Dedifferentiated amniotic fluid mesenchymal stem cell (primary cell): ENCODE measurements at regions not wholly inside any gene's neighbourhood (a gene's known extent, or its start where the extent isn't known, plus 50 kb on each side); places are given as distances from the start of the nearest gene placed in this dataset.
A peak's percentile ranks its signal among the peaks of the same experiment; 100 is the strongest.
"Not testable (repeated sequence)": the region's sequence is repeated elsewhere in the genome, so short reads cannot be mapped to it uniquely, and the experiment has no call there.

Source experiments
- DNase-seq: peaks from one replicate; pipeline ENCODE4 v3.0.0-alpha.2; 2016; ENCODE audit errors: extremely low spot score

DNA sequence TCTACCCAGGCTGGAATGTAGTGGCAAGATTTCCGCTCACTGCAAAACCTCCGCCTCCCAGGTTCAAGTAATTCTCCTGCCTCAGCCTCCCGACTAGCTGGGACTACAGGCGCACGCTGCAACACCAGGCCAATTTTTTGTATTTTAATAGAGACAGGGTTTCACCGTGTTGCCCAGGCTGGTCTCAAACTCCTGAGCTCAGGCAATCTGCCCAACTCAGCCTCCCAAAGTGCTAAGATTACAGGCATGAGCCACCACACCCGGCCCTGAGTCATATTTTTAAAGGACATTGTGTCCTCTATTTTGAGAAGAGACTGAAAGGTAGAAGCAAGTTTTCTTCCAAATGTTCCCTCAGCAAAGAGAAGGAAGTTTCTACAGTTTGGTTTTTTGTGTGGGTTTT is 227.1 kb downstream of the KCTD12 start:
- not testable (repeated sequence) for DNase-seq

DNA sequence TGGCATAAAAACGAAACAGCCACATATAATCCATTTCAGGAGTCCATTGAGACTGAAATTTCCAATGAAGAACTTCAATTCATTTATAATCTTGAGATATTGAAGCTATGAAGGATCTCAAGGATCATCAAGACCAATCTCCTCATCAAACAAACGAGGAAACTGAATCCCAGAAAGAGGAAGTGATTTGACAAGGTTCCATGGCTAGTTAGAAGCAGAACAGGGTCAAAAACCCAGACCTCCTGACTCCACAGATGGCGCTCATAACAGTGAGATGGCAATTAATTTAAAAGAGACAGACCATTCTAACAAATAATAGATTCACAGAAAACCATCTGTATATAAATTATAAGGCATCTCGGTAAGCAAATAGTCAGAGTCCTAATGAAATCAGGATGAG is 229.7 kb downstream of the KCTD12 start:
- DNase-seq: no peak

DNA sequence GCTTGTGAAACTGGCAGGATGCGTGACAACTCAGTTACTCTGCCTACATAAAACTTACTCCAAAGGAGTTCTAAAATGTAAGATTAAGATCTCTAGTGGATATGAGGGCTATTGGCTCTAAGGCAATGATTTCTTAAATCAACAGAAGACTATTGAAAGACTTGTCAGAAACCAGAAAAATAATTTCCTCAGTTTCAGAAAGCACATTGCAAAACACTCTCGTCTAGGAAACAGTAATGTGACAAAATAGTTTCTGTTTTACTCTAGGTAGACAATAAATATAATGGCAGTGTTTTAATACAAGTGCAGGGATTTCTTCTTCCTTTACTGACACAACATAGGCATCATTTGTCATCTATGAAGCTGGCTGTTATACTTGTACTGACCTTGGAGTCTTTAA is 230.1 kb downstream of the KCTD12 start:
- DNase-seq: no peak

DNA sequence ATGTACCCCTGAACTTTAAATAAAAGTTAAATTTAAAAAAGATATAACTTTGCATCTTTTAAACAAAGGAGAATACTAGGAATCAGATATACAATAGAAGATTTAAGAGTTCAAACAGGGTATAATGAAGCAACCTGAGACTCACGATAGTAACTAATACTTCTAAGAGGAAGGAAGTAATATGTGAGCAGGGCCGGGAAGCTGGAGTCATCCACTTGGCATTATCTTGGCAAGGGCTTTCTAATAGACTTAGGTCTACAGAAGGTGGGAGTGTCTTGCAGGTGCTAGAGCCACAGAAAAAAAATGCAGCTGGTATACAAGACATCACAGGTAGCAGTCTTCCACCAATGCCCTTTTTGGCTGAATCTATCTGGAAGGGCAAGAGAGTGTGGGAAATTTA is 231.9 kb downstream of the KCTD12 start:
- DNase-seq: no peak

DNA sequence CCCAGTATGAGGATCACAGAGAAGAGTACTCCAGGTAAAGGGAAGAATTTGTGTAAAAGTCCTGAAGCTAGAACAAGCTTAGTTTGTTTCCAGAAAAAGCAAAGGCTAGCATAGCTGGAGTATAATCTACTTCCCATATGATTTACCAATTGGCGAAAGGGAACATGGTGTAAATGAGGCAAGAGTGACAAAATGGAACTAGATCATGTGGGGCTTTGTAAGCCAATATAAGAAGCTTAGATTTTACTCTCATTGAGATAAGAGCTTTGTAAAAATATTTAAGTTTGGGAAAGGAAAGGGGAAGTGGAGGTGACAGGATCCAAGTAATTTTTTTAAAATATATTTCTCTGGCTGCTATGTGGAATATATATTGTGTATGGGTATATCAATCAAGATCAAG is 234.9 kb downstream of the KCTD12 start:
- no peak for DNase-seq

DNA sequence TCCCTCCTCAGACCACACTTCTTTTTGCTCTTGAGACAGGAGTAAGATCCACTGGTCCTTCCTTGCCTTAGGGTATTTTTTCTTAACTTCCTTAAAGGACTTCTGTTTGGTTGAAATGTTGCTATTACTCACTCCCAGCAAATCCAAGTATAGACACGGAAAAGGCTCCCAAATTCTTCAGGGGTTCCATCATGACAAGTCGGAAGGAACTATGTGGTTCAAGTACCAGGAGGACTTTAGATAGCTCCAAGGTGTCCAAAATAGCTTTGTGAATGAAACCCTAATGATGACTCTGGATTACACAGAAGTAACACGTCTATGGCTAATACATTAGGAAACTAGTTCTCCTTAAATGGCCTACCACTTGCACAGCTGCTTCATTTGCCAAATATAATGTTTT is 238.7 kb downstream of the KCTD12 start:
- peak; percentile 25 for DNase-seq

DNA sequence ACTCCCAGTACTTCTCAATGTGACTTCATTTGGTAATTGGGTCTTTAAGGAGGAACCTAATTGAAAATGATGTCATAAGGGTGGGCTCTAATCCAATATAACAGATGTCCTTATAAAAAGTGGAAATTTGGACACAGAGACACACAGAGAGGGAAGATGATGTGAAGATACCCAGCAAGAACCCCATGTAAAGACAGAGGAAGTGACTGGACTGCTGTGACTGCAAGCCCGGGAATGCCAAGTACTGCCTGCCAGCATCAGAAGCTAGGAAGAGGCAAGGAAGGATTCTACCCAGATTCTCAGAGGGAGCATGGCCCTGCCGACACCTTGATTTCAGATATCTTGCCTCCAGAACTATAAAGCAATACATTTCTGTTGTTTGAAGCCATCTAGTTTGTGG is 239.3 kb downstream of the KCTD12 start:
- no peak for DNase-seq

DNA sequence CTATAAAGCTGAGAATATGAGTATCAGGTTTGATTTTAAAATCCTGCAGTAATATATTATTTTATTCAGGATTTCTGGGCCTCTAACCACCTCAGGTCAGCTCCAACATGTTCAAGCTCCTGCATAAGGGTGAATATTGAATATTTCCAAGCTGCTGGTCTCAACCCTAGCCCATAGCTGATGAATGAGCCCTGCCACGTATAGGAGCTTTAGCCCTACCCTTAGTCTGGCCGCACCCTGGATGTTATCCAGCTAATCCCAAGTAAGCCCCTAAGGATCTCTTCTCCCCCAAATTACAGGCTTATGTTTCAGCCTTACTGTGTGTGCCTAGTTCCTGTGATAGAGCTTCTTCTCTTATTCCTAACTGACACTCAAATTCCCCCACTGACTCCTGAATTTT is 240.6 kb downstream of the KCTD12 start:
- DNase-seq: no peak

DNA sequence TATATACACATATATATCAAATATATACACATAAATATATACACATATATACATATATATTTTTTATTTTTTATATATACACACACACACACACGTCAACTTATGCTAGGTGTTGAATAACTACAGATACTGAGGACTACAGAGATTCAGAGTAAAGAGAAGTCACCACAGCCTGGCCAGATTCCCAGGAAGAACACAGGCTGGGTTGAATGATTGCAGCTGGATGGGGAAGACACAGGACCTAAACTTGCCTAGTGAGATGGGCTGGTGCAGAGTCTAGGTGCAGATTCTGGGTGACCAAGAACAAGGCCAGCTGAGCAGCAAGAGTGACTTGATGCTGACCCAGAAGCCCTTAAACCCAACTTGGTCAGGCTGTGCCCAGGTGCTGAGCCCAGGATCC is 241.3 kb downstream of the KCTD12 start:
- DNase-seq: no peak

DNA sequence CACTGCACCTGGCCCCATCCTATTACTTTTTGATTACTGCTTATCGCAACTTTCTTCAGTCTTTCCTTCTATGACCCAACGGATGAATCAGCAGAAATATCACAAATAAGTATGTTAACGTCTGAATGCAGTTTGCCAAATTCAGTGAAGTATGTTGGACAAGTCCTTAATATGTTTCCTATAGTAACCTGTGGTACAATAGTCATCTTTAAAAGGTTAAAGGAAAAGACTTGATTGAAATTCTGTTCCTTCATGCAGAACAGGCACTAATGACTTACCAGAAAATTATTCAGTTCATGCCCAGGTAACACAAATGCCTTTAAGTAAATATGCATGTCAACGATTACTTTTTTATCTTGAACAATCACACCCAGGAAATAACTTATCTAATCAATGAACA is 242.6 kb downstream of the KCTD12 start:
- DNase-seq: no peak

DNA sequence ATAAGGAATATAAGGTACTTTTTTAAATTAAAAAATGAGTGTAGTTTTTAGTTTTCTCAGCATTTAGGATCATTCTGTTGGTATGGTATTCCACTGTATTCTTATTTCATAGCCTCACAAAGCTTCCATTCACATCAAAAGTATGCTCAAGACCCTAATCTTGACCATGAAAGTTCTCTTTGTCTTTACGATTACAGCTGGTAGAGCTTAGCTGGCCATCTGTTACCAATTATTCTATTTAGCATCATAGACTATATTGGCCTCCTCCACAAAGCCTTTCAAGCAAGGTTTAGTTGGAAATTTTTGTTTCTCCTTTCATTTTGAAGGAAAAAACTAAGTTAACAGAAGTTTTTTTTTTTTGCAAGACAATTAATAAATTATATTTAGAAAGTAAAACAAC is 245.1 kb downstream of the KCTD12 start:
- DNase-seq: peak; percentile 27

DNA sequence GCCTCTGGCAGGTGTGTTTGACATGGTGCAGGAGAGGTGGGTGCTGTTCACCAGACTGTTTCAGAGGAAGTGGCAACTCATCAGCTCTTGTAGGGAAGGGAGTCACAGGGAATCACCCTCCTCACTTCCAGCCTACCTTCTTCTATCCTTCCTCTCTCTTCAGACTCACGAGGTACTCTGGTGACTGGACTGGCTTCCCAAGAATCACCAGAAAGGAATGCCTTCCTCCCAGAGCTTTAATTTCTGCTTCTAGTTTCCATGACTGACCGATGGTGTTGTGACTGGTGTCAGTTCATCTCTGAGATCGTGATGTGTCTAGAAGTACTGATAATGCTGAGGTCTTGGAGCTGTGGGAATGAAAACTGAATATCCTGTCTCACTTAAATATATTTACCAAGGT is 247.3 kb downstream of the KCTD12 start:
- DNase-seq: no peak

DNA sequence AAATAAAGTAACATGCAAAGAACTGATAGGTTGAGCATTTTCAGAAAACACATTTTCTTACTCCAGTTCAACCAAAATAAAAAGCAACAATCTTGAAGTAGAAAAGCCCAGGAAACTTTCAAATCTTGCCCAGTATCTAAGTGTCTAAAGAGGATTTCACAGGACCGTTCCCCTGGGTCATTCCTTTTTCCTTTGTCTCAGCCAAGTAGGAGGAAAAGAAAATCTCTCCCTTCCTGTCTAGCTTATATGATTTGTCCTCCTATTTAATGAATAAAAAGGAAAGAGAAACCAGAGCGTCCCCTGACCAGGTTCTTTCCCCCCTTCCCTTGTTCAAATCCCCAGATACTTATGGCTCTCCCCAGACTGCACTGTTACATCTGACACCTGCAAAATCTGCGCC is 248.0 kb downstream of the KCTD12 start:
- DNase-seq: no peak

DNA sequence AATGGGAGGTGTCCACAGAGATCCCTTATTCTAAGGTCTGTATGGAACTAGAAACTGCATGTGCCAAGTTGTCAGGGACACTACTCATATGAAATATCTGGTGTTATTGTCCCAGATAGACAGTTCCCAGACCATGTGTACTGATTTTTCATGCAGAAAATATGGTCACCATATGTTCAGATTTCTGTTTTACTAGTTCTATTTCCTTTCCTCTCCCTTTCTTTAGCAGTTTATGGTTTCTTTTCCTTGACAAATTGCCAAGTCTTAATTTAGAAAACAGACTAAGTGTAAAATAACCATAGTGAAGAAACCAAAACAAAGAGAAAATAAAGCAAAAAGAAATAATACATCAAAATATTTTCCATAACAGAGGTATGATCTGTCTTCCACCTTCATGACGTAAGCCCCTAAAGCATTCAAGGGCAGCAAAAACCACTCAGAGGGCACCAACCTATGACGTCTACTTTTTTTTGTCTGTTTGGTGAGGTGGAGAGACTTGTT is 248.5 kb downstream of the KCTD12 start:
- no peak for DNase-seq

DNA sequence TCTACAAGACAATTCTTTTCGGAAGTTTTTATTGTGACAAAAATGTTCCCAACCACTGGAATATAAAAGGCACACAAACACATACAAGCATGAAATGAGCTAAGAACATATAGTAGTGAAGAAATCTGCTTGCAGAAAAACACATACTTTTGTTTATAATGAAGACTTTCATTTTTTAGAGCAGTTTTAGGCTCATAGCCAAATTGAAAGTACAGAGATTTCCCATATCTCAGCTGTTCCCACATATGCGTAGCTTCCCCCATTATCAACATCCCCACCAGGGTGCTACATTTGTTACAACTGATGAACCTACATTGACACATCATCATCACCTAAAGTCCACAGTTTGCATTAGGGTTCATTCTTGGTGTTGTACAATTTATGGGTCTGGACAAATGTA is 249.4 kb downstream of the KCTD12 start:
- DNase-seq: no peak

DNA sequence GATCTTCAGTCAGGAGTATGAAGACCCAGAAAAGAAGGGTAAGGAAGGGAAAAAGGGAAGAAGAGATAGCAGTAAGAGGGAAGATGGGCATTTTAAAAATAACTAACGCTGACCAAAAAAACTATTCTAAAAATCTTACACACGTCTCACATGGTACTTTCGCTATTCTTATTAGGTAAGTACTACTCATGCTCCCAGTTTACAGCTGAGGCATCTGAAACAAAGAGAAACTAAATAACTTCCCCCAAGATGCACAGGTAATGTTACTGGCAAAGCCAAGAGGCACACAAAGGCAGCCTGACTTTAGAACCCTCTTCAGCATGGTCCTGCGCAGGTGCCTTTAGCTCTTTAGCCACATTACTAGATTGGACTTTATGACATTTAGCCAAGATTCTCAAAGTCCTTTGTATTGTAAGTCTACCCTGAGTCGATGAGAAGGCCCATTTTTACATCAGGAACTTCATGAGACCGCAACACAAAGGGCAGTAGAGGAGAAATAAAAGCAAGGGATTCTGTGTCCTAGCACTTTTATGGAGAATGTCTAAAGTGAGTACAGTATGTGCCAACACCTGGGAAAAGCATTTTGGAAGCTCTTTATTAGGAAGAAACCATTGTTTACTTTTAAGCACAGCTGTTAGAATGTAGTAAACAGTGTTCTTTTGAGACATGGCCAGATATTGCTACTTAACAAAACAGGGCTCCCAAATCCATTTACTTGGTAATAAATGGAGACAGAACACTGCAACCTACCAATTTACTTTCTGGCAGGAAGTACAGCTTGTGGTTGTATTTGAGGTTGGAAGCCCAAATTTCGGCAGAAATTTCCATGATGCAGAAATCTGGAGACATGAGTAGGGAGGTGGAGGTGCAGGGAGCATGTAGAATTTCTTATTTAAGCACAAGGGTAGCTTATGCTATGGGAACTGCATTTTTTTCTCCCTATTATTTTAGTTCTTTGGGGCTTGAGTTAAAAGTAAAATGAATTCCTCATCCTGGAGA is 250.7 kb downstream of the KCTD12 start:
- DNase-seq: no peak

DNA sequence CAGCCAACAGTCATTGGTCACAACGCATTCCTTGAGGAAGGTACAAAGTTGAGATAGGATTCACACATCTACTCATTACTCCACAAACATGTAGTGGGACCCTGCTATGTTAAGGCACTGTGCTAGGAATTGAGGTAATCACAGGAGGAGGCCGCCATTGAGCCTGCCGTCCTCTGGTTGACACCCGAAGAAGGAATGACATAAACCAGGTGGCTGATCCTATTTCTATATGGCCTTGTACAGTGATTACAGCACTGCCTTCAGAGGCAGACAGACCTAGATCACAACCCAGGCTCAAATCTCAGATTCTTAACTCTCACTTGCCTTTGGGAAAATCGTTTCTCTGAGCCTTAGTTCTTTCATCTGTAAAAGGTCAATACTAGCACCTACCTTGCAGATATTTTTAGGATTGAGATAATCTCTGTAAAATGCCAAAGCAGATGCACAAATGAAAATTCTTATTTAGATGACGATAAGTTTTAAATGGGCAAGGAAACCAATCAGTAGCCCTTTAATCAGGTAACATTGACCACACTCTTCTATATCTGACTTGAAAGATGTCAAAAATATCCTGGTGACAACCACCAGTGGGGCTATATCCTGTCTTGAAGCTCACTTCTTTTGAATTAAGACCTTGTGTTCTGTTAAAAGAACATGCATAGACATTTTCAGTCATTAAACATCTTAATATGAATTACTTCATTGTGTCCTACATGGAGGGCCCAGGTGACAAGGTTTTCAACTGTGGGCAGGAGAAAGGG is 251.6 kb downstream of the KCTD12 start:
- DNase-seq: no peak

DNA sequence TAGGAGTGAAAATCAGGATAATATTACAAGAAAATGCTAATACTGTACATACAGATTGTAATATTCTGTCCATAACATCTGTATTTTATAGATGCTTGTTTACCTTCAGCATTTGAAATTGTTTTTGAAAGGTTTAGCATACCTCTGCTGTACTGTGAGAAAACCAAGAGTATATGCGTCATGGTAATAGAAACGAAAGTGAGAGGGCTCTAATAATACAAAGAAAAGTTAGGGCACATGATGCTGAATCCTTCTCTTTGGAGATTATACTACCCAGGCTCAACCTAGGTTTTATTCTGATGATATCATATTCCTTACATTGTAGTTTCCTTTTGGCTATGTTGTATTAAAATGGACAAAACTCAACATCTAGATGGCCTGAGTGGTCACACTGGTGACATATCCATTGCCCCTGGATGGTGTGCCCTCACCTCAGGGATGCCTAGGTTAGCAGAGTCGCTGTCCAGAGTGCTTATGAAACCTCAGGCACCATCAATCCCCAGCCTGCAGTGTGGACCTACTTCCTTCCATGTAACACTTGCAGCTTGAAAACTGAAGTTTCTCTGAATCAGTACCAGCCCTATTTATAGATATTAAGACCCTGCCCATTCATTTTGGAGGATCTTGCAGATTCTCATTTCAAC is 253.7 kb downstream of the KCTD12 start:
- DNase-seq: no peak

DNA sequence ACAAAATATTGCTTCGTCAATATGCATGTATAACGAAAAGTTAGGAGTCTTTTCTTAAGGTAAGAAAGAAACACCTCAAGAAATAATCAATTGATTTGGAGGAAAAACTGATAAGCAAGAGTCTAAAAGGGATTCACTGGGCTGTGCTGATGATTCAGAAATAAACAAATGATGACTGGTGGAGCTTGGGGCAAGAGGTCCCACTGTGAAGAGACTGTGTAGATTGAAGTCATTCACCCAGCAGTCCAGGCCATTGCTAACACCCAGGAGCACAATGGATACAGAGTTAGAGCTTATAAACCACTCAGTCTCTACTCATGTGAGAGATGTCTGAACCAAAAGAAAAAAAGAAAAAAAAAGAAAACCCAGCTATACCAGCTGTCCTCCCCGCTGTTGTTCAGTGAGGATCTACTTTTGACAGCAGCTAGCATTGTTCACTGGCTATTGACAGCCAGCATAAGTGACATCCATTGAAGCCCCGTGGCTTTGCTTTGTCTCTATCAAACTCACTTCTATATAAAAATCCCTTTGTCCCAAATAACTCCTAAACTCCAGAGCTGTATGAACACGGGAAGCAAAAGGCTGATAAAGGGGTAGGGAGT is 255.5 kb downstream of the KCTD12 start:
- no peak for DNase-seq

DNA sequence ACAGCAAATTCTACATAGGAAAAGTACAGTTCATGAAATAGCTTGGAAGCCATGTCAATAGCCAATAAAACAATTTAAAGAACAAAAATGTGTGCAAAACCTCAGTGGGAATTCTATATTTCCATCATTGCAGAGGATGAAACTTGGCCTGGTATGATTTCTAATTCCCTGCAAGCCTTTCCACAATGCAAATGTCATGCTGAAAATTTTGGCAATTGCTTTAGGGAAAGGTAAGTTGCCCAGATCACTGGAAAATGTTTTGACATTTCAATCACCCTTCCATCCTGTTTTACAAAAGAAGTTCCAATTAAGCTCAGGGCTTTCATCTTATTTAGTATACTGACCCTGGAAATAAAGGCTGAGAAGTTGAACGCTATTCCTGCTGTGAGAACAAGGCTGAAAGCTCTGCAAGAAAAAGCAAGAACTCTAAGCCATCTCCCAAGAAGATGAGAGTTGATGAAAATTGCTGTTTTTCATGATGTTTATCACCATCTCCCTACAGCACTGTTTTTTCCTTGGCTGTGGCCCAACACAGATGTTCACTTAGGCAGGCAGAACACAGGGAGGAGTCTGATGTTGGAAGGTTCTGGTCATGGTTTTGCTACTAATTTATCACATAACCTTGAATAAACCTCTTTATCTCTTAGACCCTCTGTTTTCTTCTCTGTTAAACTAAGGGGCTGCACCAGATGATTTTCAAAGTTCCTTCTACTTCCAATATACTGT is 263.7 kb downstream of the KCTD12 start:
- DNase-seq: no peak

DNA sequence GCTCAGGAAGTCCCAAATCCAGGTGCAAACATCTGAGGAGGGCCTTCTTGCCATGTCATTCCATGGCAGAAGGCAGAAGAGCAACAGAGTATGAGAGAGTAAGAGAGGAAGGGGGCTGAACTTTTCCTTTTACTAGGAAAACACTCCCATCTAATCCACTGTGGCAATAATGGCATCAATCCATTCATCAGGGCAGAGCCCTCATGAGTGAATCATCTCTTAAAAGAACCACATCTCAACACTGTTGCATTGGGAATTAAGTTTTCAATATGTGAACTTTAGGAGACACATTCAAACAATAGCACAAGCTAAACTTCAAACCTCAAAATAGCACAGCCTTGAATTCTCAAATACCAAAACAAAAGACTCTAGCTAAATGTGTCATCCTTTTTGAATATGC is 264.5 kb downstream of the KCTD12 start:
- no peak for DNase-seq
